ENCODE measurements at regions not wholly inside any gene's neighbourhood (a gene's known extent, or its start where the extent isn't known, plus 50 kb on each side); places are given as distances from the start of the nearest gene placed in this dataset.

DNA sequence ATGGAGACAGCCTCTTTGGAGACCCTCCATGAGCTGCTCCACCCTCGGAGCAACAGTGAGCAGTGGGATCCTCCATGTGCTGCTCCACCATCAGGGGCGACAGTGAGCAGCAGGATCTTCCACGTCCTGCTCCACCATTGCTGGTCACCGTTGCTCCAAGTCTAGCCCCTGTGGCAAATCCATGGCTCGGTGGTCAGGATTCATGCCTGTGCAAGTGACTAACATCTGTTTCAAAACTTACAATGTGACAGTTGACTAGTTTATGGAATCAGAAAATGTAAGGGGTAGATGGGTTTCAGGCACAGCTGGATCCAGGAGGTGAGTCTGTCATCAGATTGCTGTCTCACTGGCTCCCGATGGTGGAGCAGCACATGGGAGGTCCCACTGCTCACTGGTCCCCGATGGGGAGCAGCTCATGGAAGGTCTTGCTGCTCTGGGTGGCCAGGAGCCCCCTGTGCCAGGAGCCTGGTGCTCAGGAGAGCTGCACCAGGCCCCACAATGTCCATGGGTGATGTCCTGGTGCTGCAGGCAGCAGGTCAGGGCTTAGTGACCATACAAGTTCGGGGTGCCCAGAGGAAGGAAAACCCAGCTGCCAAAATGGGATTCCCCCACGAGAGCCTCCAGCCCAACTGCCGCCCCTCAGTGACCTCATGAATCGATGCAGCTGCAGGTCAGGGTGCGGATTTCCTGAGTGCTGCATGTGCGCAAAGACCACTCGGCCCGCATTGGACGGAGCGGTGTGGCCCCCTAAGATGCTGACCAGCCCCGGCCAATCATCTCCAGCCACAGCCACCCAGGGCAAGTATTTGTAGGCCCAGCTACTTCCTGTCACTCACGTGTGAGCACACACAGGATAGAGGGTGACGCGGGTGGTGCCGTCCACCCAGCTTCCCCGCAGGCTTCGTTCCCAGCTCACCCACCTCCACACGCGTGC is 116.5 kb upstream of the OTOS start:
- 0 out of 2 replicates have a peak, but pooled peaks have one; percentile 13 for TF ChIP-seq CTCF (conservative IDR thresholded peaks at IDR 0.05; ENCODE audit: low read depth, low read length)
- no peak for TF ChIP-seq EZH2 (IDR thresholded peaks at IDR 0.05; ENCODE audit: borderline replicate concordance, low read depth, low read length, poor library complexity, severe bottlenecking)

Measured in A673 (cell line).